Activated B cell treated with CpG ODN at 0.5 μM for 24 hours (primary cell): ENCODE measurements at regions not wholly inside any gene's neighbourhood (a gene's known extent, or its start where the extent isn't known, plus 50 kb on each side); places are given as distances from the start of the nearest gene placed in this dataset.

Source experiments
- ATAC-seq: fragments of 200-7000 bp; cut with Tn5 transposase; one replicate; pipeline ENCODE4 v1.10.0; 2021; ENCODE audit warnings: low read depth, mild to moderate bottlenecking, moderate library complexity
- CTCF ChIA-PET: fragments of 350-600 bp; sonication (Branson Sonifier 250); formaldehyde crosslinking; loops from one replicate; lab custom pipeline; 2021; ENCODE audit warnings: antibody characterized with exemption; lab: Charles Lee
- POLR2A ChIA-PET: fragments of 350-600 bp; sonication (Branson Sonifier 250); formaldehyde crosslinking; loops from one replicate; lab custom pipeline; 2021; ENCODE audit warnings: antibody characterized with exemption; lab: Charles Lee
- DNase-seq: peaks from one replicate; pipeline ENCODE4 v3.0.0; 2022
- H3K27ac Mint-ChIP-seq: one replicate; pipeline ENCODE4 v1.8.0; 2020; ENCODE audit warnings: mixed read lengths
- H3K27me3 Mint-ChIP-seq: one replicate; pipeline ENCODE4 v1.8.0; 2021; ENCODE audit warnings: mixed read lengths
- H3K36me3 Mint-ChIP-seq: one replicate; pipeline ENCODE4 v1.8.0; 2021; ENCODE audit warnings: low read depth, mixed read lengths
- H3K4me1 Mint-ChIP-seq: one replicate; pipeline ENCODE4 v1.8.0; 2021; ENCODE audit warnings: mixed read lengths
- H3K4me3 Mint-ChIP-seq: one replicate; pipeline ENCODE4 v1.8.0; 2020; ENCODE audit warnings: mild to moderate bottlenecking, mixed read lengths
- H3K9me3 Mint-ChIP-seq: one replicate; pipeline ENCODE4 v1.8.0; 2020; ENCODE audit warnings: mixed read lengths
- CTCF ChIP-seq: fragments of 200-600 bp; IDR thresholded peaks from one replicate; pipeline ENCODE4 v1.8.0; 2022; ENCODE audit warnings: antibody characterized with exemption, mild to moderate bottlenecking
- intact Hi-C: fragments of 100-400 bp; cut with micrococcal nuclease; formaldehyde crosslinking; loops from one replicate; pipeline ENCODE4 v1.15.1; 2024

GRCh38 chr20:48172357-48172702 is 387.0 kb upstream of the SULF2 start:
- H3K27ac Mint-ChIP-seq: no peak overlapping the region
- ATAC-seq (no peak), DNase-seq (no peak)
- intact Hi-C loops: no loop called here
- peaks cover 4% of the 10 kb centered on the region for H3K9me3 Mint-ChIP-seq
- TF ChIP-seq CTCF: no peak
- no peaks in the 10 kb centered on the region for H3K4me1 Mint-ChIP-seq
- CTCF ChIA-PET: no interaction called here
- H3K27me3 Mint-ChIP-seq: peaks cover 10% of the 10 kb centered on the region
- no peak overlapping the region for H3K4me3 Mint-ChIP-seq
- POLR2A ChIA-PET: interaction anchor here (0.6 kb wide), 1 partner anchor 144 kb away, joined by 3 read pairs; no protein-coding TSS in a partner anchor
- H3K36me3 Mint-ChIP-seq: no peaks in the 10 kb centered on the region

GRCh38 chr20:48171626-48172356 is 386.5 kb upstream of the SULF2 start:
- Mint-ChIP-seq H3K4me1 (no peaks in the 10 kb centered on the region), H3K4me3 (no peak overlapping the region), H3K36me3 (no peaks in the 10 kb centered on the region), H3K27ac (no peak overlapping the region), H3K9me3 (peaks cover 4% of the 10 kb centered on the region), H3K27me3 (peaks cover 10% of the 10 kb centered on the region)
- intact Hi-C loops: no loop called here
- ChIA-PET POLR2A (no interaction called here), CTCF (no interaction called here)
- no peak for ATAC-seq
- no peak for TF ChIP-seq CTCF
- no peak for DNase-seq

- peaks cover 4% of the 10 kb centered on the region for H3K9me3 Mint-ChIP-seq
- intact Hi-C loops: no loop called here
- no peak for TF ChIP-seq CTCF
- ATAC-seq (no peak), DNase-seq (no peak)
- ChIA-PET CTCF (no interaction called here), POLR2A (no interaction called here)
- H3K4me1 Mint-ChIP-seq: no peaks in the 10 kb centered on the region
- H3K27me3 Mint-ChIP-seq: peaks cover 14% of the 10 kb centered on the region
- no peak overlapping the region for H3K27ac Mint-ChIP-seq
- H3K36me3 Mint-ChIP-seq: no peaks in the 10 kb centered on the region
- no peak overlapping the region for H3K4me3 Mint-ChIP-seq
These were observed 385.8 kb upstream of the SULF2 start for GRCh38 chr20:48171071-48171470.

- ChIA-PET CTCF (no interaction called here), POLR2A (no interaction called here)
- TF ChIP-seq CTCF: no peak
- no peaks in the 10 kb centered on the region for H3K36me3 Mint-ChIP-seq
- H3K27ac Mint-ChIP-seq: no peak overlapping the region
- peaks cover 15% of the 10 kb centered on the region for H3K27me3 Mint-ChIP-seq
- DNase-seq: no peak
- intact Hi-C loops: no loop called here
- H3K4me3 Mint-ChIP-seq: no peak overlapping the region
- no peak for ATAC-seq
- H3K9me3 Mint-ChIP-seq: peaks cover 4% of the 10 kb centered on the region
- no peaks in the 10 kb centered on the region for H3K4me1 Mint-ChIP-seq
These were observed 385.3 kb upstream of the SULF2 start for GRCh38 chr20:48170625-48171024.

- peaks cover 22% of the 10 kb centered on the region for H3K27me3 Mint-ChIP-seq
- intact Hi-C loops: no loop called here
- ATAC-seq (no peak), DNase-seq (no peak)
- H3K27ac Mint-ChIP-seq: no peak overlapping the region
- no peaks in the 10 kb centered on the region for H3K4me1 Mint-ChIP-seq
- POLR2A ChIA-PET: interaction anchor here (0.6 kb wide), 1 partner anchor 404 kb away, joined by 5 read pairs; no protein-coding TSS in a partner anchor
- H3K36me3 Mint-ChIP-seq: no peaks in the 10 kb centered on the region
- H3K4me3 Mint-ChIP-seq: no peak overlapping the region
- TF ChIP-seq CTCF: no peak
- CTCF ChIA-PET: no interaction called here
- peaks cover 4% of the 10 kb centered on the region for H3K9me3 Mint-ChIP-seq
These were observed 384.5 kb upstream of the SULF2 start for GRCh38 chr20:48169650-48170225.
